Ishikawa (cell line): ENCODE measurements at regions not wholly inside any gene's neighbourhood (a gene's known extent, or its start where the extent isn't known, plus 50 kb on each side); places are given as distances from the start of the nearest gene placed in this dataset.

Source experiments
- CEBPB ChIP-seq: IDR thresholded peaks from 2 replicates; pipeline ENCODE4 v1.6.1; 2012
- CREB1 ChIP-seq: IDR thresholded peaks from 2 replicates; pipeline ENCODE4 v1.6.1; 2012; ENCODE audit warnings: low read depth
- EGR1 ChIP-seq: IDR thresholded peaks from 2 replicates; pipeline ENCODE4 v1.6.1; 2012
- EP300 ChIP-seq: IDR thresholded peaks from 2 replicates; pipeline ENCODE4 v1.6.1; 2012; ENCODE audit warnings: borderline replicate concordance
- FOXM1 ChIP-seq: IDR thresholded peaks from 2 replicates; pipeline ENCODE4 v1.6.1; 2012; ENCODE audit warnings: low read depth, borderline replicate concordance
- MAX ChIP-seq: IDR thresholded peaks from 2 replicates; pipeline ENCODE4 v1.6.1; 2012
- NFIC ChIP-seq: IDR thresholded peaks from 2 replicates; pipeline ENCODE4 v1.6.1; 2012
- RAD21 ChIP-seq: IDR thresholded peaks from 2 replicates; pipeline ENCODE4 v1.6.1; 2012; ENCODE audit warnings: low read depth
- REST ChIP-seq: IDR thresholded peaks from 2 replicates; pipeline ENCODE4 v1.6.1; 2012; ENCODE audit warnings: low read depth, mild to moderate bottlenecking
- TAF1 ChIP-seq: IDR thresholded peaks from 2 replicates; pipeline ENCODE4 v1.6.1; 2012; ENCODE audit warnings: low read depth, mild to moderate bottlenecking
- TCF12 ChIP-seq: IDR thresholded peaks from 2 replicates; pipeline ENCODE4 v1.6.1; 2012; ENCODE audit warnings: low read depth
- TEAD4 ChIP-seq: IDR thresholded peaks from 2 replicates; pipeline ENCODE4 v1.6.1; 2012
- USF1 ChIP-seq: IDR thresholded peaks from 2 replicates; pipeline ENCODE4 v1.6.1; 2012
- YY1 ChIP-seq: IDR thresholded peaks from 2 replicates; pipeline ENCODE4 v1.6.1; 2012; ENCODE audit warnings: low read depth
- ZBTB7A ChIP-seq: IDR thresholded peaks from 2 replicates; pipeline ENCODE4 v1.6.1; 2012; ENCODE audit warnings: low read depth

GRCh38 chr1:96987186-96987703 is 265.7 kb downstream of the PTBP2 start:
- TF ChIP-seq YY1 (no peak), NFIC (no peak), TCF12 (no peak), ZBTB7A (no peak), CREB1 (no peak), MAX (no peak), TEAD4 (no peak), EP300 (no peak), USF1 (no peak)

GRCh38 chr1:96989302-96989701 is 267.7 kb downstream of the PTBP2 start:
- TF ChIP-seq YY1, result no peak
- no peak for TF ChIP-seq TAF1

GRCh38 chr1:96990136-96990535 is 268.6 kb downstream of the PTBP2 start:
- TF ChIP-seq NFIC, result no peak
- no peak for TF ChIP-seq CEBPB
- TF ChIP-seq USF1, result no peak
- TF ChIP-seq TEAD4, result no peak
- TF ChIP-seq REST, result no peak
- no peak for TF ChIP-seq TCF12
- TF ChIP-seq TAF1, result no peak
- TF ChIP-seq FOXM1, result no peak
- no peak for TF ChIP-seq CREB1
- no peak for TF ChIP-seq EGR1
- TF ChIP-seq YY1, result no peak
- TF ChIP-seq EP300, result no peak
- TF ChIP-seq MAX, result no peak
- no peak for TF ChIP-seq ZBTB7A
- no peak for TF ChIP-seq RAD21

GRCh38 chr1:96991261-96991660 is 269.7 kb downstream of the PTBP2 start:
- TF ChIP-seq TAF1 (no peak), TCF12 (no peak), YY1 (no peak), EGR1 (no peak), FOXM1 (no peak), RAD21 (no peak), TEAD4 (no peak), CEBPB (no peak), ZBTB7A (no peak), USF1 (no peak), NFIC (no peak), CREB1 (no peak), EP300 (no peak), REST (no peak)

GRCh38 chr1:96992871-96993270 is 271.3 kb downstream of the PTBP2 start:
- TF ChIP-seq MAX, result no peak
- no peak for TF ChIP-seq YY1
- no peak for TF ChIP-seq RAD21
- TF ChIP-seq TEAD4, result no peak
- no peak for TF ChIP-seq ZBTB7A
- TF ChIP-seq CEBPB, result no peak
- TF ChIP-seq NFIC, result no peak
- no peak for TF ChIP-seq FOXM1
- no peak for TF ChIP-seq USF1
- TF ChIP-seq REST, result no peak
- no peak for TF ChIP-seq TCF12
- no peak for TF ChIP-seq EP300
- no peak for TF ChIP-seq TAF1
- no peak for TF ChIP-seq EGR1
- no peak for TF ChIP-seq CREB1
